ENCODE measurements at regions not wholly inside any gene's neighbourhood (a gene's known extent, or its start where the extent isn't known, plus 50 kb on each side); places are given as distances from the start of the nearest gene placed in this dataset.

DNA sequence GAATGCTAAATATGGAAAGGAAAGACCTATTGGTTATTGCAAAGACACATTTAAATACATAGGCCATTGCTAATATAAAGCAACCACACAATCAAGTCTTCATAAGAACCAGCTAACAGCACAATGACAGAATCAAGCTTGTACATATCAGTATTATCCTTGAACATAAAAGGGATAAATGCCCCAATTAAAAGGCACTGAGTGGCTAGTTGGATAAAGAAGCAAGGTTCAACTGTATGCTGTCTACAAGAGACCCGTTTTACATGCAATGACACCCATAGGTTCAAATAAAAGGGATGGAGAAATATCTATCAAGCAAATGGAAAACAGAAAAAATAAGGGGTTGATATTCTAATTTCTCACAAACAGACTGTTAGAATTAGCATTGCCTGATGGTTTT, 706.1 kb downstream of the EPHA3 start:
- TF ChIP-seq, protein P1, sequence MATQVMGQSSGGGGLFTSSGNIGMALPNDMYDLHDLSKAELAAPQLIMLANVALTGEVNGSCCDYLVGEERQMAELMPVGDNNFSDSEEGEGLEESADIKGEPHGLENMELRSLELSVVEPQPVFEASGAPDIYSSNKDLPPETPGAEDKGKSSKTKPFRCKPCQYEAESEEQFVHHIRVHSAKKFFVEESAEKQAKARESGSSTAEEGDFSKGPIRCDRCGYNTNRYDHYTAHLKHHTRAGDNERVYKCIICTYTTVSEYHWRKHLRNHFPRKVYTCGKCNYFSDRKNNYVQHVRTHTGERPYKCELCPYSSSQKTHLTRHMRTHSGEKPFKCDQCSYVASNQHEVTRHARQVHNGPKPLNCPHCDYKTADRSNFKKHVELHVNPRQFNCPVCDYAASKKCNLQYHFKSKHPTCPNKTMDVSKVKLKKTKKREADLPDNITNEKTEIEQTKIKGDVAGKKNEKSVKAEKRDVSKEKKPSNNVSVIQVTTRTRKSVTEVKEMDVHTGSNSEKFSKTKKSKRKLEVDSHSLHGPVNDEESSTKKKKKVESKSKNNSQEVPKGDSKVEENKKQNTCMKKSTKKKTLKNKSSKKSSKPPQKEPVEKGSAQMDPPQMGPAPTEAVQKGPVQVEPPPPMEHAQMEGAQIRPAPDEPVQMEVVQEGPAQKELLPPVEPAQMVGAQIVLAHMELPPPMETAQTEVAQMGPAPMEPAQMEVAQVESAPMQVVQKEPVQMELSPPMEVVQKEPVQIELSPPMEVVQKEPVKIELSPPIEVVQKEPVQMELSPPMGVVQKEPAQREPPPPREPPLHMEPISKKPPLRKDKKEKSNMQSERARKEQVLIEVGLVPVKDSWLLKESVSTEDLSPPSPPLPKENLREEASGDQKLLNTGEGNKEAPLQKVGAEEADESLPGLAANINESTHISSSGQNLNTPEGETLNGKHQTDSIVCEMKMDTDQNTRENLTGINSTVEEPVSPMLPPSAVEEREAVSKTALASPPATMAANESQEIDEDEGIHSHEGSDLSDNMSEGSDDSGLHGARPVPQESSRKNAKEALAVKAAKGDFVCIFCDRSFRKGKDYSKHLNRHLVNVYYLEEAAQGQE (IDR thresholded peaks at IDR 0.05; ENCODE audit: insufficient read depth in 1 of 2, low read depth in 2 of 2, low read length in 2 of 2) = no peak
- TF ChIP-seq POLR2AphosphoS5 (IDR thresholded peaks at IDR 0.05; ENCODE audit: low read depth, low read length) = no peak
